RWPE1 (cell line): ENCODE measurements at regions not wholly inside any gene's neighbourhood (a gene's known extent, or its start where the extent isn't known, plus 50 kb on each side); places are given as distances from the start of the nearest gene placed in this dataset.

ENCODE experiments used
- CTCF ChIA-PET: fragments of 350-600 bp; sonication (Branson Sonifier 250); formaldehyde crosslinking; extraction: SDS; loops from one replicate; lab custom pipeline; 2021; lab: Yijun Ruan, JAX
- POLR2A ChIA-PET: fragments of 400-600 bp; formaldehyde crosslinking; extraction: SDS; loops from one replicate; lab custom pipeline; 2020; ENCODE audit warnings: antibody characterized with exemption; ENCODE audit not compliant: low non-redundant PET; lab: Yijun Ruan, JAX
- DNase-seq: peaks from one replicate; pipeline ENCODE4 v3.0.0; 2012; ENCODE audit warnings: low spot score
- H3K27ac ChIP-seq: fragments of 450-650 bp; 2 replicates; pipeline ENCODE4 v1.5.1; 2017
- CTCF ChIP-seq: fragments of 450-650 bp; conservative IDR thresholded peaks from 2 replicates; pipeline ENCODE4 v1.5.1; 2017; ENCODE audit warnings: low read depth, mild to moderate bottlenecking

GRCh38 chr2:182615036-182615435, 101.0 kb upstream of the DNAJC10 start:
- CTCF ChIA-PET = interaction anchor here (0.6 kb wide), 1 partner anchor 34 kb away, joined by 3 read pairs; no protein-coding TSS in a partner anchor
- peak; percentile 5 for DNase-seq
- POLR2A ChIA-PET = no interaction called here
- no peak overlapping the region for H3K27ac ChIP-seq
- TF ChIP-seq CTCF = no peak

GRCh38 chr2:182616471-182617393, 99.3 kb upstream of the DNAJC10 start:
- no peak overlapping the region for H3K27ac ChIP-seq
- CTCF ChIA-PET = no interaction called here
- POLR2A ChIA-PET = no interaction called here
- TF ChIP-seq CTCF = no peak
- no peak for DNase-seq

GRCh38 chr2:182618672-182619079, 97.4 kb upstream of the DNAJC10 start:
- ChIA-PET POLR2A (no interaction called here), CTCF (no interaction called here)
- no peak for DNase-seq
- no peak for TF ChIP-seq CTCF
- H3K27ac ChIP-seq = no peak overlapping the region

GRCh38 chr2:182619276-182619675, 96.8 kb upstream of the DNAJC10 start:
- CTCF ChIA-PET = no interaction called here
- DNase-seq = no peak
- TF ChIP-seq CTCF = no peak
- POLR2A ChIA-PET = no interaction called here
- H3K27ac ChIP-seq = no peak overlapping the region

- ChIA-PET POLR2A (no interaction called here), CTCF (no interaction called here)
- H3K27ac ChIP-seq = no peak overlapping the region
- no peak for TF ChIP-seq CTCF
- no peak for DNase-seq
Observed at GRCh38 chr2:182621191-182621590, 94.9 kb upstream of the DNAJC10 start.

GRCh38 chr2:182621810-182622209, 94.2 kb upstream of the DNAJC10 start:
- no peak overlapping the region for H3K27ac ChIP-seq
- no peak for TF ChIP-seq CTCF
- DNase-seq = no peak
- ChIA-PET POLR2A (no interaction called here), CTCF (no interaction called here)
